HG03565 (cell line): ENCODE measurements at regions not wholly inside any gene's neighbourhood (a gene's known extent, or its start where the extent isn't known, plus 50 kb on each side); places are given as distances from the start of the nearest gene placed in this dataset.

ENCODE experiments used
- ATAC-seq: cut with Tn5 transposase; IDR thresholded peaks from one replicate; pipeline ENCODE4 v1.9.1; 2021; ENCODE audit warnings: mild to moderate bottlenecking, moderate library complexity; ENCODE audit not compliant: unreplicated experiment

- no peak for ATAC-seq
Measured at GRCh38 chr15:35757765-35758164, 211.8 kb upstream of the DPH6 start.

GRCh38 chr15:35764661-35765519, 218.9 kb upstream of the DPH6 start:
- no peak for ATAC-seq

- ATAC-seq: no peak
Measured at GRCh38 chr15:35768949-35769348, 223.0 kb upstream of the DPH6 start.

GRCh38 chr15:35769656-35770055, 223.7 kb upstream of the DPH6 start:
- ATAC-seq: no peak

- ATAC-seq: no peak
Measured at GRCh38 chr15:35771746-35772442, 225.9 kb upstream of the DPH6 start.

GRCh38 chr15:35774653-35775052, 228.7 kb upstream of the DPH6 start:
- no peak for ATAC-seq

- ATAC-seq: no peak
Measured at GRCh38 chr15:35775471-35775870, 229.5 kb upstream of the DPH6 start.

- ATAC-seq: no peak
Measured at GRCh38 chr15:35777061-35777460, 231.1 kb upstream of the DPH6 start.

- no peak for ATAC-seq
Measured at GRCh38 chr15:35783203-35783602, 237.2 kb upstream of the DPH6 start.

- no peak for ATAC-seq
Measured at GRCh38 chr15:35784745-35785144, 238.8 kb upstream of the DPH6 start.

GRCh38 chr15:35810007-35810406, 264.0 kb upstream of the DPH6 start:
- ATAC-seq: no peak

GRCh38 chr15:35813573-35813972, 267.6 kb upstream of the DPH6 start:
- ATAC-seq: no peak

GRCh38 chr15:35818846-35819245, 272.9 kb upstream of the DPH6 start:
- no peak for ATAC-seq

GRCh38 chr15:35822153-35822552, 276.2 kb upstream of the DPH6 start:
- no peak for ATAC-seq

- ATAC-seq: no peak
Measured at GRCh38 chr15:35827141-35827540, 281.2 kb upstream of the DPH6 start.

- ATAC-seq: no peak
Measured at GRCh38 chr15:35827911-35828310, 281.9 kb upstream of the DPH6 start.

- ATAC-seq: no peak
Measured at GRCh38 chr15:35833581-35833980, 287.6 kb upstream of the DPH6 start.

- no peak for ATAC-seq
Measured at GRCh38 chr15:35834216-35834830, 288.4 kb upstream of the DPH6 start.

- no peak for ATAC-seq
Measured at GRCh38 chr15:35834866-35835265, 288.9 kb upstream of the DPH6 start.

- no peak for ATAC-seq
Measured at GRCh38 chr15:35838424-35839111, 292.6 kb upstream of the DPH6 start.

GRCh38 chr15:35842631-35843030, 296.7 kb upstream of the DPH6 start:
- no peak for ATAC-seq
